ENCODE measurements at regions not wholly inside any gene's neighbourhood (a gene's known extent, or its start where the extent isn't known, plus 50 kb on each side); places are given as distances from the start of the nearest gene placed in this dataset.

- TF ChIP-seq, protein P1, sequence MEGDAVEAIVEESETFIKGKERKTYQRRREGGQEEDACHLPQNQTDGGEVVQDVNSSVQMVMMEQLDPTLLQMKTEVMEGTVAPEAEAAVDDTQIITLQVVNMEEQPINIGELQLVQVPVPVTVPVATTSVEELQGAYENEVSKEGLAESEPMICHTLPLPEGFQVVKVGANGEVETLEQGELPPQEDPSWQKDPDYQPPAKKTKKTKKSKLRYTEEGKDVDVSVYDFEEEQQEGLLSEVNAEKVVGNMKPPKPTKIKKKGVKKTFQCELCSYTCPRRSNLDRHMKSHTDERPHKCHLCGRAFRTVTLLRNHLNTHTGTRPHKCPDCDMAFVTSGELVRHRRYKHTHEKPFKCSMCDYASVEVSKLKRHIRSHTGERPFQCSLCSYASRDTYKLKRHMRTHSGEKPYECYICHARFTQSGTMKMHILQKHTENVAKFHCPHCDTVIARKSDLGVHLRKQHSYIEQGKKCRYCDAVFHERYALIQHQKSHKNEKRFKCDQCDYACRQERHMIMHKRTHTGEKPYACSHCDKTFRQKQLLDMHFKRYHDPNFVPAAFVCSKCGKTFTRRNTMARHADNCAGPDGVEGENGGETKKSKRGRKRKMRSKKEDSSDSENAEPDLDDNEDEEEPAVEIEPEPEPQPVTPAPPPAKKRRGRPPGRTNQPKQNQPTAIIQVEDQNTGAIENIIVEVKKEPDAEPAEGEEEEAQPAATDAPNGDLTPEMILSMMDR (conservative IDR thresholded peaks at IDR 0.05; ENCODE audit: low read length), result no peak
- no peak for TF ChIP-seq EZH2phosphoT487 (IDR thresholded peaks at IDR 0.05; ENCODE audit: borderline replicate concordance)
These were observed 80.4 kb upstream of the TRPC4 start for GRCh38 chr13:37950016-37950415.

Data from Loucy (cell line).